ENCODE measurements at regions not wholly inside any gene's neighbourhood (a gene's known extent, or its start where the extent isn't known, plus 50 kb on each side); places are given as distances from the start of the nearest gene placed in this dataset.
A peak's percentile ranks its signal among the peaks of the same experiment; 100 is the strongest.

DNA sequence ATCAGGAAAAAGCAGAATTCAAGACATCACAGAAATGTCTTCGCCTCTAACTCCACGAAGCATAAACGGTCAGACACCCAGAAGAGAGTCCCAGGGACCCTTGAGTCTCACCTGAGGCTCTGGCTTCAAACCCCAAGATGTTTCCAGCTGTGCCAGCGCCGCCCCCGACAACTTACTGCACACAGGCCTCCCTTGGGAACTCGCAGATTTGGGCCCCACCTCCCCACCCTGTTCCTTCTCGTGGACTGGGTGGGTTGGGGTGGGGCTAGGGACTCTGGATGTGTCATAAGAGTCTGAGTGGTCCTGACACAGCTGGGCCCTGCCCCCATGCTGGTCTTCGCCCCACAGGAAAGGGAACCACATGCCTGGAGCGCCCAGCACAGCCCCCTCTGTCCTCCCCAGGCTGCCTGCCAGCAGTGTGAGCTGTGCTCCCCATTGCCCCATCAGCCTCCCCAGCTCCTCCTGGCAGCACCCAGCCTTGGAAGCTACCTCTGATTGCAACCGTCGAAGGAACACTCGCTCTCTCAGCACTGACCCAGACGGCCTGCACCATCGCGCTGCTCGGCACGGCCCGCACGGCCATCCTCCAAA, 147.5 kb downstream of the CRYBB2 start:
- Mint-ChIP-seq H3K27ac (no peak overlapping the region), H3K4me3 (no peak overlapping the region), H3K36me3 (peaks cover 5% of the 10 kb centered on the region), H3K9me3 (no peaks in the 10 kb centered on the region), H3K27me3 (no peaks in the 10 kb centered on the region), H3K4me1 (peaks cover 6% of the 10 kb centered on the region)
- ATAC-seq (ENCODE audit: low read depth) (no peak), DNase-seq (ENCODE audit: low spot score in 2 of 2) (no peak)

DNA sequence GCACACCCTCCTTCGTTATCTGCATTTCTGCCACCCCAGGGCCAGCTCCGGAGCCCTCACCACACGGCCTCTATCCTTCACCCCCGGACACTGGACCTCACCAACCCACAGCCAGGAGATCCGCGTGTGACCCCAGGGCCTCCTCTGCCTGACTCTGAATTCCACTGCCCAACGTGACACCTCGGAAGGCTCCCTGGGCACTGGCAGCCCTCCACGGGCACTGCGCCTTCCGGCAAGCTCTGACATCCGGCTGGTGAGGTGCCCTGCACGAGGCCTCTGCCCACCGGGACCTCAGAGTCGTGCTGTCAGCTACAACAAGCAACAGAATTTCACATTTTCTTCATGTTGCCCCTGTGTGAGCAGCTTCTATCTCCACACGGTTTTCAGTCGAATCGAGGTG, 148.3 kb downstream of the CRYBB2 start:
- ATAC-seq (ENCODE audit: low read depth) (no peak), DNase-seq (ENCODE audit: low spot score in 2 of 2) (no peak)
- H3K27me3 Mint-ChIP-seq, result no peaks in the 10 kb centered on the region
- no peaks in the 10 kb centered on the region for H3K9me3 Mint-ChIP-seq
- H3K4me1 Mint-ChIP-seq, result peaks cover 3% of the 10 kb centered on the region
- H3K4me3 Mint-ChIP-seq, result no peak overlapping the region
- H3K27ac Mint-ChIP-seq, result no peak overlapping the region
- peaks cover 10% of the 10 kb centered on the region for H3K36me3 Mint-ChIP-seq

DNA sequence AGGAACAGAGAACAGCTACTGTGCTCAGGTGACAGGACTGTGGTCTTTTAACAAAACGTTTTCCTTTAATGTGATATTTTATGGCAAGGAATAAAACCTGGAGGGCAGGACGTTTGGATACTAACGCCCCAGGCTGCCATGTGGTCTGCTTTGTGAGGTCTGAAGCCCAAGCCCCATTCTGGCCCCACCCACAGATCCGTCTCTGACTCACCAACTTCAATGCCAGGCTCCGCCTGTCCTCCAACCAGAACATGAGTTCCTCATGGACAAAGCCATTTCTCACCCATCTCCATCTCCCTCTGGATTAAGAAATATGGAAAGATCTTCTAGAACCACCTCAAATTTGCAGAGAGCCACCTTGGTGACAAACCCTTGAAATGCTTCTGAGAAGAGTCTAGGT, 148.8 kb downstream of the CRYBB2 start:
- peaks cover 3% of the 10 kb centered on the region for H3K4me1 Mint-ChIP-seq
- H3K27ac Mint-ChIP-seq, result no peak overlapping the region

DNA sequence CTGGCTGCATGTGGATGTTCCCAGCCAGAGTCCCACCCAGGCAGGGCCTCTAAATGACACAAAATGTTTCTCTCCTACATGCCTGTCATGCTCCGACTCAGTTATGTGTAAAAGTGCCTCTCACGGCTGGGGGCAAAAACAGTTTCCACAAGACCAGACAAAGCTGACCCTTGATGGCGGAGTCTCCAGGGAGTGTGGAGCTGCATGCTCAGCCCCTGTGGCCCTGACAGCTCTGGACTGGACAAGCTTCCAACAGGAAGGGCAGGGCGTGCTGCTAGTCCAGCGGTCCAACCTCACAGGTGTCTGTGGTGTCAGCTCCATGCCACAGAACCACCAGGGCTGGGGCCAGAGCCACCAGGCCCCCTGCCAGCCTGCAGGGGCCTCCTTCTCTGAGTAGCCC, 149.6 kb downstream of the CRYBB2 start:
- H3K36me3 Mint-ChIP-seq, result peaks cover 10% of the 10 kb centered on the region
- peaks cover 3% of the 10 kb centered on the region for H3K4me1 Mint-ChIP-seq
- H3K4me3 Mint-ChIP-seq, result no peak overlapping the region
- H3K27ac Mint-ChIP-seq, result peak overlapping the region; percentile 74
- H3K9me3 Mint-ChIP-seq, result no peaks in the 10 kb centered on the region
- DNase-seq (ENCODE audit: low spot score in 2 of 2) (no peak), ATAC-seq (ENCODE audit: low read depth) (no peak)
- no peaks in the 10 kb centered on the region for H3K27me3 Mint-ChIP-seq

More for the DNA sequence above, 148.8 kb downstream of the CRYBB2 start:
- Mint-ChIP-seq H3K4me3 (no peak overlapping the region), H3K36me3 (peaks cover 10% of the 10 kb centered on the region), H3K27me3 (no peaks in the 10 kb centered on the region), H3K9me3 (no peaks in the 10 kb centered on the region)
- ATAC-seq (ENCODE audit: low read depth), result no peak
- no peak for DNase-seq (ENCODE audit: low spot score in 2 of 2)

DNA sequence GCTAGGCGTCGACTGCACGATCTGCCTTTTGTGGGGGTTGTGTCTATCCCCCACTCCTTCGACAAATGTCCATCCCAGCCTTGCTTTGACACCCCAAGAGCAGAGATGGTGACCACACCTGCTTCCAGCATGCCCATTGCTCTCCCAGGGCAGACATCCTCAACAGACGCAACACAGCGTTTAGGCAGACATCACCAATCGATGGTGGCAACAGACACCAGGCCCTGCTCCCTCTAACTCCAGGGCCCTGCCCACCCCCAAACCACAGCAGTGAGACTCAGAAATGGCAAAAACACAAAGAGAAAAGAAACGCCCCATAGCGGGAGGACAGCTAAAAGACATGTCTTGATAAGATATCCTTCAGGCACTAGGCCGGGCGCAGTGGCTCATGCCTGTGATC, 150.9 kb downstream of the CRYBB2 start:
- Mint-ChIP-seq H3K4me1 (peaks cover 3% of the 10 kb centered on the region), H3K27me3 (no peaks in the 10 kb centered on the region), H3K4me3 (no peak overlapping the region), H3K9me3 (no peaks in the 10 kb centered on the region), H3K27ac (no peak overlapping the region), H3K36me3 (peaks cover 13% of the 10 kb centered on the region)
- no peak for ATAC-seq (ENCODE audit: low read depth)
- no peak for DNase-seq (ENCODE audit: low spot score in 2 of 2)

DNA sequence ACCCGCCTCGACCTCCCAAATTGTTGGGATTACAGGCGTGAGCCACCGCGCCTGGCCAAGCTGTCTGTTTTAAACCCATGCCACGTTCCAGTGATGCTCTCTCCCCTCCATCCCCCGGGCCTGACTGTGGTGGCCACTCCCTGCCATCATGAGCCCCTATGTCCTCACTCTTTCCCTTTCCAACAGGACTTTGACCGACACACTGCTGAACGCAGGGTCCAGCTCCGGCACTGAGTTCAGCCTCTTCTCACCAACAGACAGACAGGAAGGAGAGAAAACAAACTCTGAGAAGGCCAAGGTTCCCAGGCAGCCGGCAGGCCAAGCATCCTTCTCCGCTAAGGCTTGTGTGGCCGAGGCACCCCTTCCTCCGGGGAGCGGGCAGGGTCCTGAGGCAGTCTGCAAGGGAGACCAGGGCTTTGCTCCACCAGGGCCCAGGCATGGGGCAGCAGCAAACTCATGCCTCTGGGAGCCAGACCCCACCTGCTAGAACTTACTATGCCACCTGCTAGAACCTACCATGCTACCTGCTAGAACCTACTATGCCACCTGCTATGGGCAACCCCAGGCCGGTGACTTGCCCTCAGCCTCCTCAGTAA, 152.7 kb downstream of the CRYBB2 start:
- H3K36me3 Mint-ChIP-seq, result peaks cover 13% of the 10 kb centered on the region
- H3K4me1 Mint-ChIP-seq, result peaks cover 3% of the 10 kb centered on the region
- no peaks in the 10 kb centered on the region for H3K9me3 Mint-ChIP-seq
- no peaks in the 10 kb centered on the region for H3K27me3 Mint-ChIP-seq
- H3K27ac Mint-ChIP-seq, result no peak overlapping the region
- ATAC-seq (ENCODE audit: low read depth), result no peak
- DNase-seq (ENCODE audit: low spot score in 2 of 2), result no peak
- H3K4me3 Mint-ChIP-seq, result no peak overlapping the region

DNA sequence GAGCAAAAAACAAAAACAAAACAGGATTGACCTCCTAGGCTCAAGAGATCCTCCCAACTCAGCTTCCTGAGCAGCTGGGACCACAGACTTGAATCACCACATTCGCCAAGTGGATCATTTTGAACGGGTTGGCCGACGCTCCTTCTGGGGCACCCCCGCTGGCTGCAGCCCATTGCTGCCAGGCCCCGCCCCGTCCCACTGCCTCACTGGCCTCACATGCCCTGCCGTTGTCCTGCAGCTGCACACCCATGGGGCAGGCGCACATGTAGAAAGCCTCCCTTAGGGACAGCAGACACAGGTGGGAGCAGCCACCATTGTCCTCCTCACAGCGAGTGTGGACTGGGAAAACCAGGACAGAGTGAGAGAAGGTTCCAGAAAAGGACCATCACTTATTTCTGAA, 154.5 kb downstream of the CRYBB2 start:
- H3K4me1 Mint-ChIP-seq, result no peaks in the 10 kb centered on the region

DNA sequence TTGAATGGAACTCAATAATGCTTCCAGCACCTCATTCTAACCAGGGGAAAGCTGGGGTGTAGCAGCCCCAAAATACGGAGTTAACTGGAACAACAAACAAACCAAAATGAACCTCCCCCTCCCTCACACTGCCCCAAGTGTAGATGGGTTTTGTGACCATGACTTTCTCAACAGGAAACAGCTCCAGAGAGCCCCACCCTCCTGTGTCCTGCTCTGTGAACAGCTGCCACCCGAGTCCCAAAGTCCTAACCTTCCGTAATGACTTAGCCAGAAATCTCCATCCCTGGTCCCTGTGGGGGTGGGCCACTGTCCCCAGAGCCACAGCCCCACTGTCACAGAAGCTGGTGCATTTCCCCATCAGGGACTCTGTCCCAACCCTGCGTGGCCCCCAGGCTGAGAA, 155.4 kb downstream of the CRYBB2 start:
- H3K27me3 Mint-ChIP-seq, result no peaks in the 10 kb centered on the region
- no peaks in the 10 kb centered on the region for H3K4me1 Mint-ChIP-seq
- no peaks in the 10 kb centered on the region for H3K9me3 Mint-ChIP-seq
- DNase-seq (ENCODE audit: low spot score in 2 of 2) (no peak), ATAC-seq (ENCODE audit: low read depth) (no peak)
- H3K27ac Mint-ChIP-seq, result no peak overlapping the region
- no peak overlapping the region for H3K4me3 Mint-ChIP-seq
- H3K36me3 Mint-ChIP-seq, result peaks cover 25% of the 10 kb centered on the region

More for the DNA sequence above, 154.5 kb downstream of the CRYBB2 start:
- DNase-seq (ENCODE audit: low spot score in 2 of 2), result no peak
- peaks cover 23% of the 10 kb centered on the region for H3K36me3 Mint-ChIP-seq
- H3K27ac Mint-ChIP-seq, result no peak overlapping the region
- no peak for ATAC-seq (ENCODE audit: low read depth)
- no peaks in the 10 kb centered on the region for H3K27me3 Mint-ChIP-seq
- no peak overlapping the region for H3K4me3 Mint-ChIP-seq
- H3K9me3 Mint-ChIP-seq, result no peaks in the 10 kb centered on the region

DNA sequence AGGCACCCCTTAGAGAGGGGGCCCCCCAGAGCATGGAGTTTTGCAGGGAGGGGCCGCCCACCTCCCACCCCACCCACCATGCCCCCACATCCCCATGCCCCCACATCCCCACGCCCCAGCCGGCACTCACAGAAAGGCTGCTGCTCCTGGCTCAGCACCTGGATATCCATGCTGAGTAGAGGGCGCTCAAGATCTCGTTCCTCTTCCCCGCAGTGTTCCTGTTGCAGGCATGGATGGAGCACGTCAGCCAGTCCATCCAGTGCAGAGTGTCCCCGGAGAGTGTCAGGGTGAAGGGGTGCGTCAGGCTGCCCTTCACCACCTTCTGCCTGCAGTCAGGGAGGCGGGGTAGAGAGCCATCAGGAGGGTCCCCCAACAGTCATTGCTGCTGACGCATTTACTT, 156.2 kb downstream of the CRYBB2 start:
- H3K9me3 Mint-ChIP-seq, result no peaks in the 10 kb centered on the region
- peaks cover 25% of the 10 kb centered on the region for H3K36me3 Mint-ChIP-seq
- H3K4me3 Mint-ChIP-seq, result no peak overlapping the region
- H3K27ac Mint-ChIP-seq, result no peak overlapping the region
- DNase-seq (ENCODE audit: low spot score in 2 of 2) (no peak), ATAC-seq (ENCODE audit: low read depth) (no peak)
- H3K4me1 Mint-ChIP-seq, result no peaks in the 10 kb centered on the region
- H3K27me3 Mint-ChIP-seq, result no peaks in the 10 kb centered on the region

DNA sequence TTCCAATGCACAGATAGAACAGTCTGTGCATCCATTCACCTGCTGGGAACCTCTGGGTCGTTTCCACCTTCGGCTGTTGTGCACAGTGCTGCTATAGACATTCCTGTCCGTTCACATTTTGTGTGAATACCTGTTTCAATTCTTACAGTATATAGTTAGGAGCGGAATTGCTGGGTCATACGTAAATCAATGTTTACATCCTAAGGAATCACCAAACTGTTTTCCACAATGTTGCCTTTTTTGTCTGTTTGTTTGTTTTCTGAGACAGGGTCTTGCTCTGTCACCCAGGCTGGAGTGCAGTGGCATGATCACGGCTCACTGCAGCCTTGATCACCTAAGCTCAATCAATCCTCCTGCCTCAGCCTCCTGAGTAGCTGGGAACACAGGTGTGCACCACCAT, 158.3 kb downstream of the CRYBB2 start:
- ATAC-seq (ENCODE audit: low read depth) (no peak), DNase-seq (ENCODE audit: low spot score in 2 of 2) (no peak)
- Mint-ChIP-seq H3K27ac (no peak overlapping the region), H3K4me3 (no peak overlapping the region), H3K9me3 (no peaks in the 10 kb centered on the region), H3K27me3 (no peaks in the 10 kb centered on the region), H3K36me3 (peaks cover 17% of the 10 kb centered on the region), H3K4me1 (no peaks in the 10 kb centered on the region)

DNA sequence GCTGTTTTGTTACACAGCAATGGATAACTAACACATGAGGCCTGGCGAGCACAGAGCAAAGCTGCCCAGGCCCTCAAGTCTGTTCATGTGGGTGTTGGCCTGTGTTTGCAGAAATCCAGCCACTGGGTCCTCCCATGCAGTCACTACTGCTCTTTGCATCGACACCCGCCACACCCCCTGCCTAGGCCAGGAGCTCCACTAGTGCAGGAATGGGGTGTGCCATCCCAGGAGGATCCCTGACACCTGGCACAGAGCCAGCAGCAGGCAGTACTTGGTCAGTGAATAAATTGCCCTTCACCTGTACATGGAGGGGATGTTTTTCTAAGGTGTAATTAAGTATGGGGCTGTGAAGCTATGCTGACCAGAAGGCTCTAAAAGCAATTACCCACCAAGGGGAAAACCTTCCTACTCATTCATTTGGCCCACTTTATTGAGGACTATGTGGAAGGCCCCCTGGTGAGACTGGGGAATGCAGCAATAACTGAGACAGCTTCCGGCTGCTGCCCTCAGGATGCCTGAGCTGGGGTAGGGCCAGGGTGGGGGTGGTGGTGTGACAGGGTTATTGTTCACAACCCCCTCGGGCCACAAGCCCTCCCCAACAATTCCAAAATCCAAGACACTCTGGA, 160.8 kb downstream of the CRYBB2 start:
- peaks cover 12% of the 10 kb centered on the region for H3K36me3 Mint-ChIP-seq
- no peaks in the 10 kb centered on the region for H3K9me3 Mint-ChIP-seq
- H3K27ac Mint-ChIP-seq, result no peak overlapping the region
- peaks cover 3% of the 10 kb centered on the region for H3K4me1 Mint-ChIP-seq
- H3K27me3 Mint-ChIP-seq, result no peaks in the 10 kb centered on the region
- ATAC-seq (ENCODE audit: low read depth), result no peak
- H3K4me3 Mint-ChIP-seq, result no peak overlapping the region
- DNase-seq (ENCODE audit: low spot score in 2 of 2), result no peak

DNA sequence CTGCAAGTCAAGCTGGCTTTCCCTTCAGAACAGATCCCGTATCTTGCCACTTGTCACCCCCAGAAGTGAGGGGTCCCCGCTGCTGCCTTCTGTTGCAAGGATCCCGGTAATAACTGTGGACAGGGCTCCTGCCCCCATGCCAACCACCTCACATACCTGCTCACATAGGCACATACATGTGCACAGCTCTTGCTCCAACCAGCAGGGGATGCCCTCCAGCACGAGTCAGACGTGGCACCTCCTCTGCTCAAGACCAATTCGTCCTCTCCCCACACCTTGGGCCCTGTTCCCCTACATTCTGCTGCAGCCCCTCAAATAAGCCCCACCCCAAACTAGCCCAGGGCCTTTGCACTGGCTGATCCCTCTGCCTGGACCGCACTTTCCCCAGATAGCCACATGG, 163.3 kb downstream of the CRYBB2 start:
- Mint-ChIP-seq H3K4me1 (peaks cover 21% of the 10 kb centered on the region), H3K9me3 (no peaks in the 10 kb centered on the region), H3K4me3 (no peak overlapping the region), H3K36me3 (peaks cover 9% of the 10 kb centered on the region), H3K27ac (no peak overlapping the region), H3K27me3 (no peaks in the 10 kb centered on the region)
- ATAC-seq (ENCODE audit: low read depth), result no peak
- DNase-seq (ENCODE audit: low spot score in 2 of 2), result no peak

DNA sequence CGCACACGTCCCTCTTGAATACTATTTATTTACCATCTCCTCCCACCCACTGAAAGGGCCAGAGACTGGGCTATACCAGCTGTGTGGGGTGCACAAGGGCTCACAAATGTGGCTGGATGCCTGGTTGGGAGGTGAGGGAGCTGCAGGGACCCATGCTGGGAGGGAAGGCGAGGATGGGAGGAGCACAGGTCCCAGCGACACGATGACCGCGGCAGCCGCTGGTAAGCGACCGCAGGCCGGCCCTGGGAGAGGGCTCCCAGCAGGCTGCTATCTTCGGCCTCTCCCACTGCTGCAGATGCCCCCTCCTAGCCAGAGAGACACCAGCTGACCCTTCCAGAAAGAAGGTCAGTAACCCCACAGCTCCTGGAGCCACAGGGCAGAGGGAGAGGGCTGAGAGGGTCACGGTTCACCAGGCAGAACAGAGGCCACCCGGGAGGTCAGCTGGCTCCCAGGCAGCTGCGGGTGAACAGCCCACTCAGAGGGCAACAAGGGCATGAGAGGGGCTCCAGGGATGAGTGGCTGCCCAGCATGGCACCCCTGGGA, 163.9 kb downstream of the CRYBB2 start:
- no peak for DNase-seq (ENCODE audit: low spot score in 2 of 2)
- ATAC-seq (ENCODE audit: low read depth), result no peak
- peaks cover 22% of the 10 kb centered on the region for H3K4me1 Mint-ChIP-seq
- no peak overlapping the region for H3K4me3 Mint-ChIP-seq
- no peak overlapping the region for H3K27ac Mint-ChIP-seq
- peaks cover 8% of the 10 kb centered on the region for H3K36me3 Mint-ChIP-seq
- no peaks in the 10 kb centered on the region for H3K27me3 Mint-ChIP-seq
- no peaks in the 10 kb centered on the region for H3K9me3 Mint-ChIP-seq

DNA sequence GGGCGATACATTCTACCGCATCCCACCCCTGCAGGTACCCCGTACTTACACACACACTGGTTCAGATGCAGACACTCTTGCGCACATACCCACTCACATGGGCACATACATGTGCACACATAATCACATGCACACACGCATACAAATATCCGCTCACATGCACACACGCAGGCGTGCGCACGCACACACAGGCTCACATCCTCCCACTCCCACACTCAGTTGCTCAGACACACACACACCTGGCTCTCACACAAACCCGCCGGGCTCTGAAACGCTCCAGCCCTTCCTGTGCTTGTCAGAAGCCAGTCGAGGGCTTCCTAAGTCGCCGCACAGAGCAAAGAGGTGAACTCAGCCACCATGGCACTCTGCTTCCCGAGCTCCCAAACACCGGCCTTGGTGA, 164.5 kb downstream of the CRYBB2 start:
- no peak for ATAC-seq (ENCODE audit: low read depth)
- Mint-ChIP-seq H3K4me3 (no peak overlapping the region), H3K9me3 (no peaks in the 10 kb centered on the region), H3K27ac (no peak overlapping the region), H3K4me1 (peaks cover 27% of the 10 kb centered on the region), H3K27me3 (no peaks in the 10 kb centered on the region), H3K36me3 (peaks cover 5% of the 10 kb centered on the region)
- DNase-seq (ENCODE audit: low spot score in 2 of 2), result no peak

DNA sequence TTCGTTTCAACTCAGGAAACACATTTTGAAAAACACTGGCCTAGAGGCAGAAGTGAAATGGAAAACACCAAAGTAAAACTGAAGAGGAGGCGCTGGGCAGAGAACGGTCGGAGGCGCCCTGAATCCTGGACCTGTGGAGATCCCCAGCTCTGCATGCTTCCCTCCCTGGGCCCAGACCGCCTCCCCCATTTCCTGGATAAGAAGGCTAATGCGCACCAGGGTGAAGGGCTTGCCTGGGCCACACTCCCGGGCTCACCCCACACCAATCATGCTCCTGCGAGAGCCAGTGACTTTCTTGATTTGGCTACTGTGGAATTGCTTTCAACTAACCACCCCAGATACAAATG, 167.1 kb downstream of the CRYBB2 start:
- DNase-seq (ENCODE audit: low spot score in 2 of 2) (no peak), ATAC-seq (ENCODE audit: low read depth) (no peak)
- H3K27me3 Mint-ChIP-seq, result no peaks in the 10 kb centered on the region
- peaks cover 40% of the 10 kb centered on the region for H3K4me1 Mint-ChIP-seq
- H3K27ac Mint-ChIP-seq, result no peak overlapping the region
- no peak overlapping the region for H3K4me3 Mint-ChIP-seq
- peaks cover 2% of the 10 kb centered on the region for H3K36me3 Mint-ChIP-seq
- H3K9me3 Mint-ChIP-seq, result no peaks in the 10 kb centered on the region
